ENCODE measurements at regions not wholly inside any gene's neighbourhood (a gene's known extent, or its start where the extent isn't known, plus 50 kb on each side); places are given as distances from the start of the nearest gene placed in this dataset.

DNA sequence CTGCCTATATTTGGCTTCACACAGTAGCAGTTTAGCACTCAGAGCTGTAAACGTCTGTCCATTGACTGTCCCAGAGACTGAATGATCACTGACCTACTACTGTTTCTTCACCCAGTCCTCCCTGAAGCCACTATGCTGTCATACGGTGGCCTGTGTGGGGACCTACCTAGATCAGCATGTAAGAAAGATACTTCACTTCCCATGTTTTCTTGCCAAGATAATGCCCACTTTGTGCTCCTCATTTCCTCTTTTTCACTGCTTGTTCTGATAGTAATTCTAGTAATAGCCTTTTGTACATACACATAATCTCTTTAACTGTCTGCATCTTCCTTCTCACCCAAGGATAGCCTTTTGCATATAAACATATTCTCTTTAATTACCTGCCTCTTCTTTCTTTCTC lies 109.9 kb upstream of the TIAM2 start:
- H3K9me3 ChIP-seq = no peaks in the 10 kb centered on the region
- peaks cover 0 to 27% (median 2%) of the 10 kb centered on the region in 6 donors for H3K36me3 ChIP-seq
- intact Hi-C loops (cut with DNase I; ENCODE audit: low total_unique reads) = no loop called here
- DNase-seq = no peak
- no peak overlapping the region for H3K4me3 ChIP-seq
- TF ChIP-seq POLR2AphosphoS5 (IDR thresholded peaks at IDR 0.05) (no peak), POLR2A (IDR thresholded peaks at IDR 0.05) (no peak)
- TF ChIP-seq, protein P1, sequence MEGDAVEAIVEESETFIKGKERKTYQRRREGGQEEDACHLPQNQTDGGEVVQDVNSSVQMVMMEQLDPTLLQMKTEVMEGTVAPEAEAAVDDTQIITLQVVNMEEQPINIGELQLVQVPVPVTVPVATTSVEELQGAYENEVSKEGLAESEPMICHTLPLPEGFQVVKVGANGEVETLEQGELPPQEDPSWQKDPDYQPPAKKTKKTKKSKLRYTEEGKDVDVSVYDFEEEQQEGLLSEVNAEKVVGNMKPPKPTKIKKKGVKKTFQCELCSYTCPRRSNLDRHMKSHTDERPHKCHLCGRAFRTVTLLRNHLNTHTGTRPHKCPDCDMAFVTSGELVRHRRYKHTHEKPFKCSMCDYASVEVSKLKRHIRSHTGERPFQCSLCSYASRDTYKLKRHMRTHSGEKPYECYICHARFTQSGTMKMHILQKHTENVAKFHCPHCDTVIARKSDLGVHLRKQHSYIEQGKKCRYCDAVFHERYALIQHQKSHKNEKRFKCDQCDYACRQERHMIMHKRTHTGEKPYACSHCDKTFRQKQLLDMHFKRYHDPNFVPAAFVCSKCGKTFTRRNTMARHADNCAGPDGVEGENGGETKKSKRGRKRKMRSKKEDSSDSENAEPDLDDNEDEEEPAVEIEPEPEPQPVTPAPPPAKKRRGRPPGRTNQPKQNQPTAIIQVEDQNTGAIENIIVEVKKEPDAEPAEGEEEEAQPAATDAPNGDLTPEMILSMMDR (IDR thresholded peaks at IDR 0.05 in 8 of 11, conservative IDR thresholded peaks at IDR 0.05 in 3 of 11) = no peak
- H3K27ac ChIP-seq = no peak overlapping the region
- WGBS, 5 donors = 80 to 94% (median 85%) methylated on average over 2 of the region's 2 CpGs
- no peaks in the 10 kb centered on the region for H3K27me3 ChIP-seq (replicated peaks in 1 of 7)
- peaks cover 0 to 7% (median 0%) of the 10 kb centered on the region in 6 donors for H3K4me1 ChIP-seq

DNA sequence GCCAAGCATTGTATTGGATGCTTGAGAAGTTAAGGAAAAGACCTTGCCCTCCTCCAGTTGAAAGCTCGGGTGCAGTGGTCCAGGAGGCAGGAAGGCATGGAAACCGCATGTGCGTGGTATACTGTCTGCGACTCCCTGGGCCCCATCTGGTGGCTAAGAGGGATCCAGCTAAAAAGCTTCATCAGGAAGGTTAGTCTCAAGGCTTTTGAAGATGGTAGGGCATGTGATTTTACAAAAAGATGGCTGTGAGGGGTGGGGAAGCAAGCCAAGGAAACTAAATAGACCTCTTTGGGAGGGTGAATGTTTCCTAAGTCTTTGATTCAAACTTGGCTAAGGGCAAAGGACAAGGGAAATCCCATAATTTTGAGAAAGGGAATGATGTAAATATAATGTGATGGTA lies 109.1 kb upstream of the TIAM2 start:
- TF ChIP-seq POLR2AphosphoS5 (IDR thresholded peaks at IDR 0.05) = no peak
- TF ChIP-seq, protein P1 (IDR thresholded peaks at IDR 0.05 in 8 of 11, conservative IDR thresholded peaks at IDR 0.05 in 3 of 11) = no peak
- TF ChIP-seq POLR2A (IDR thresholded peaks at IDR 0.05) = no peak
- DNase-seq = no peak
- 89 to 95% (median 94%) methylated on average over 4 of the region's 4 CpGs for WGBS, 5 donors
- Histone ChIP-seq H3K27ac (no peak overlapping the region), H3K27me3 (replicated peaks in 1 of 7) (no peaks in the 10 kb centered on the region), H3K4me1 (peaks cover 0 to 7% (median 0%) of the 10 kb centered on the region in 6 donors), H3K4me3 (no peak overlapping the region), H3K9me3 (no peaks in the 10 kb centered on the region), H3K36me3 (peaks cover 0 to 27% (median 2%) of the 10 kb centered on the region in 6 donors)
- intact Hi-C loops (cut with DNase I; ENCODE audit: low total_unique reads) = no loop called here

DNA sequence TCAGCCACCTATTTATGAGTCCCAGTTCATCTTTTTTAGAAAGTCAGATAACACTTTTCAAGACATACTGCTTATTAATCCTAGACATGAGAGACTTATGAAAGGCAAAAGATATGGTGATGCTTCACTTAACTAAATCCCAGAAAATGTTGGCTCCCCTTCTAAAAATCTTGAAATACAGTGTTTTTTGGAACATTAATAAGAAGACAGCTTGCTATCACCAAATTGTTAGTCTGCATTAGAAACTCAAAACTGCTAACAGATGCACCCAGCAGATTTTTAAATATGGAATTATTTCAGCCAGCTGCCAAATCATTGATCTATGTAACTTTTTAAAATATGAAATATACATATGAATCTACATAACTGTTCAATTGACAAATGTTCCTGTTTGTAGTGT lies 108.6 kb upstream of the TIAM2 start:
- Histone ChIP-seq H3K36me3 (peaks cover 0 to 27% (median 2%) of the 10 kb centered on the region in 6 donors), H3K4me1 (peaks cover 0 to 7% (median 0%) of the 10 kb centered on the region in 6 donors), H3K27me3 (replicated peaks in 1 of 7) (no peaks in the 10 kb centered on the region), H3K27ac (no peak overlapping the region), H3K4me3 (no peak overlapping the region), H3K9me3 (no peaks in the 10 kb centered on the region)
- intact Hi-C loops (cut with DNase I; ENCODE audit: low total_unique reads) = no loop called here
- TF ChIP-seq POLR2A (IDR thresholded peaks at IDR 0.05) (no peak), POLR2AphosphoS5 (IDR thresholded peaks at IDR 0.05) (no peak)
- TF ChIP-seq, protein P1 (IDR thresholded peaks at IDR 0.05 in 8 of 11, conservative IDR thresholded peaks at IDR 0.05 in 3 of 11) = no peak
- DNase-seq = no peak

DNA sequence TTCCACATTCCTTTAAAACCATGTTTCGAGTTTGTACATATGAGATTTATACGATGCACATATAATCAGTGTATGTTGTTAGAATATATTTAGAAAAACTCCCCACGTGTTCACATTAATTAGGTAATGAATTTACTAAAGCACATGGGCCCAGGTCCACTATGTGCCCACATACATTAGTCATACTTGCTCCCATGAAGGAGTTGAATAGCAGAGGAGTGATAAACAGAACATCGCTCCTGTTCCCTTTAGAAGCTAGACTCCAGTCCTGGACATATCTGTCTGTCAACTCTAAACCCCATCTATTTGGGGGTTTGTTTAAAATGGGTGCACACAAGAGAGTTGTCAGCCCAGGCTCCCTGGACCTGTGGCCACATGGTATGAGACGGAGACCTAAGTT lies 108.1 kb upstream of the TIAM2 start:
- no peaks in the 10 kb centered on the region for H3K27me3 ChIP-seq (replicated peaks in 1 of 7)
- WGBS, 5 donors = 91 to 97% (median 96%) methylated on average over 5 of the region's 5 CpGs
- H3K27ac ChIP-seq = no peak overlapping the region
- peaks cover 0 to 27% (median 2%) of the 10 kb centered on the region in 6 donors for H3K36me3 ChIP-seq
- TF ChIP-seq POLR2A (IDR thresholded peaks at IDR 0.05) (no peak), POLR2AphosphoS5 (IDR thresholded peaks at IDR 0.05) (no peak)
- TF ChIP-seq, protein P1 (IDR thresholded peaks at IDR 0.05 in 8 of 11, conservative IDR thresholded peaks at IDR 0.05 in 3 of 11) = no peak
- no peak for DNase-seq
- H3K9me3 ChIP-seq = no peaks in the 10 kb centered on the region
- no peak overlapping the region for H3K4me3 ChIP-seq
- H3K4me1 ChIP-seq = peaks cover 0 to 7% (median 0%) of the 10 kb centered on the region in 6 donors
- intact Hi-C loops (cut with DNase I; ENCODE audit: low total_unique reads) = no loop called here
